GM23338 (cell line): ENCODE measurements at regions not wholly inside any gene's neighbourhood (a gene's known extent, or its start where the extent isn't known, plus 50 kb on each side); places are given as distances from the start of the nearest gene placed in this dataset.

Source experiments
- ATAC-seq: fragments of 200-7000 bp; cut with Tn5 transposase; 3 replicates; pipeline ENCODE4 v1.9.1; 2020
- DNase-seq: peaks from one replicate; pipeline ENCODE4 v3.0.0-alpha.2; 2015; ENCODE audit warnings: low spot score
- H2AFZ ChIP-seq: fragments of 200-600 bp; sonication (generic); 2 replicates; pipeline ENCODE4 v1.8.0; 2016; ENCODE audit warnings: antibody characterized with exemption, mild to moderate bottlenecking, moderate library complexity
- H3F3A ChIP-seq: fragments of 200-600 bp; sonication (generic); replicated peaks from 2 replicates; pipeline ENCODE4 v1.8.0; 2017; ENCODE audit warnings: antibody characterized with exemption, mixed run types, low read depth
- H3K27ac ChIP-seq: fragments of 200-600 bp; sonication (generic); 2 replicates; pipeline ENCODE4 v1.6.1; 2016; ENCODE audit warnings: low read depth
- H3K27me3 ChIP-seq: fragments of 200-600 bp; sonication (generic); 2 replicates; pipeline ENCODE4 v1.8.0; 2016; ENCODE audit warnings: mild to moderate bottlenecking, mixed run types, moderate library complexity; ENCODE audit not compliant: insufficient read depth
- H3K36me3 ChIP-seq: fragments of 200-600 bp; sonication (generic); 2 replicates; pipeline ENCODE4 v1.8.0; 2016; ENCODE audit warnings: mild to moderate bottlenecking; ENCODE audit not compliant: insufficient read depth
- H3K4me1 ChIP-seq: fragments of 200-600 bp; sonication (generic); 2 replicates; pipeline ENCODE4 v1.8.0; 2016; ENCODE audit warnings: mild to moderate bottlenecking, moderate library complexity; ENCODE audit not compliant: insufficient read depth
- H3K4me2 ChIP-seq: fragments of 200-600 bp; sonication (generic); 2 replicates; pipeline ENCODE4 v1.7.1; 2017; ENCODE audit warnings: mixed run types
- H3K4me3 ChIP-seq: fragments of 200-600 bp; sonication (generic); 2 replicates; pipeline ENCODE4 v1.6.1; 2016; ENCODE audit warnings: mixed run types
- H3K79me2 ChIP-seq: fragments of 200-600 bp; sonication (generic); replicated peaks from 2 replicates; pipeline ENCODE4 v1.8.0; 2017; ENCODE audit warnings: mild to moderate bottlenecking; ENCODE audit not compliant: insufficient read depth
- H3K9me2 ChIP-seq: fragments of 200-600 bp; sonication (generic); 2 replicates; pipeline ENCODE4 v1.8.0; 2017; ENCODE audit not compliant: insufficient read depth
- H4K20me1 ChIP-seq: fragments of 200-600 bp; sonication (generic); replicated peaks from 2 replicates; pipeline ENCODE4 v1.8.0; 2017; ENCODE audit warnings: mild to moderate bottlenecking; ENCODE audit not compliant: insufficient read depth
- H3K27ac Mint-ChIP-seq: 2 replicates; pipeline ENCODE4 v1.8.0; 2020; ENCODE audit warnings: inconsistent platforms, mild to moderate bottlenecking, moderate library complexity, mixed read lengths
- H3K27me3 Mint-ChIP-seq: 3 replicates; pipeline ENCODE4 v1.8.0; 2022; ENCODE audit warnings: low read depth, mild to moderate bottlenecking, moderate library complexity, mixed read lengths, inconsistent platforms; ENCODE audit not compliant: insufficient read depth, poor library complexity
- H3K36me3 Mint-ChIP-seq: 3 replicates; pipeline ENCODE4 v1.8.0; 2021; ENCODE audit warnings: low read depth, mild to moderate bottlenecking, inconsistent platforms, moderate library complexity, mixed read lengths
- H3K4me1 Mint-ChIP-seq: 3 replicates; pipeline ENCODE4 v1.8.0; 2020; ENCODE audit warnings: mild to moderate bottlenecking, inconsistent platforms, mixed read lengths
- H3K4me3 Mint-ChIP-seq: 3 replicates; pipeline ENCODE4 v1.8.0; 2021; ENCODE audit warnings: moderate library complexity, mild to moderate bottlenecking, inconsistent platforms, mixed read lengths
- H3K9me3 Mint-ChIP-seq: 3 replicates; pipeline ENCODE4 v1.8.0; 2020; ENCODE audit warnings: moderate library complexity, mild to moderate bottlenecking, inconsistent platforms, mixed read lengths
- CREB1 ChIP-seq: fragments of 250-450 bp; sonication (Bioruptor Pico); IDR thresholded peaks from 2 replicates; pipeline ENCODE4 v1.5.0; 2020; ENCODE audit warnings: low read depth, mild to moderate bottlenecking, moderate library complexity
- CTCF ChIP-seq, 2 experiments: fragments of 200-600 bp in 1 of 2; sonication (generic) in 1 of 2; conservative IDR thresholded peaks; 2 replicates each; pipeline versions ENCODE4 v1.5.1 to v1.6.1; 2016 to 2017; ENCODE audit warnings: antibody characterized with exemption in 2 of 2, low read depth in 2 of 2, mild to moderate bottlenecking in 2 of 2, moderate library complexity in 1 of 2
- ETS1 ChIP-seq: IDR thresholded peaks from 2 replicates; pipeline ENCODE4 v1.6.1; 2016; ENCODE audit warnings: antibody characterized with exemption
- EZH2 ChIP-seq: fragments of 200-600 bp; sonication (generic); IDR thresholded peaks from one replicate; pipeline ENCODE4 v1.8.0; 2017; ENCODE audit warnings: antibody characterized with exemption, mild to moderate bottlenecking, low read depth; ENCODE audit not compliant: unreplicated experiment
- EZH2phosphoT487 ChIP-seq: fragments of 200-600 bp; sonication (generic); IDR thresholded peaks from one replicate; pipeline ENCODE4 v1.8.1; 2018; ENCODE audit warnings: antibody characterized with exemption; ENCODE audit not compliant: unreplicated experiment
- JUNB ChIP-seq: IDR thresholded peaks from one replicate; pipeline ENCODE4 v1.6.1; 2016; ENCODE audit warnings: antibody characterized with exemption; ENCODE audit not compliant: unreplicated experiment
- NANOG ChIP-seq: IDR thresholded peaks from 2 replicates; pipeline ENCODE4 v1.6.1; 2016; ENCODE audit warnings: antibody characterized with exemption, borderline replicate concordance
- POLR2AphosphoS5 ChIP-seq: IDR thresholded peaks from 2 replicates; pipeline ENCODE4 v1.6.1; 2016; ENCODE audit warnings: antibody characterized with exemption, low read depth
- STAT1 ChIP-seq: IDR thresholded peaks from one replicate; pipeline ENCODE4 v1.6.1; 2016; ENCODE audit warnings: antibody characterized with exemption; ENCODE audit not compliant: unreplicated experiment
- ZNF114 ChIP-seq: fragments of 250-450 bp; sonication (Bioruptor Pico); IDR thresholded peaks from 2 replicates; pipeline ENCODE4 v1.5.0; 2020; ENCODE audit warnings: mild to moderate bottlenecking, moderate library complexity
- ZNF331 ChIP-seq: fragments of 250-450 bp; sonication (Bioruptor Pico); IDR thresholded peaks from 2 replicates; pipeline ENCODE4 v1.5.0; 2020; ENCODE audit warnings: low read depth, mild to moderate bottlenecking, moderate library complexity
- TF ChIP-seq, protein P1 (sequence below): fragments of 250-450 bp; sonication (Bioruptor Pico); IDR thresholded peaks from 2 replicates; pipeline ENCODE4 v1.5.0; 2020; ENCODE audit warnings: mild to moderate bottlenecking, moderate library complexity
- TF ChIP-seq, protein P2 (sequence below): IDR thresholded peaks from one replicate; pipeline ENCODE4 v1.6.1; 2018; ENCODE audit warnings: antibody characterized with exemption; ENCODE audit not compliant: unreplicated experiment

- peaks cover 10% of the 10 kb centered on the region; the same call in 1 of the 2 replicates for H3K9me2 ChIP-seq
- H3K36me3 ChIP-seq = no peaks in the 10 kb centered on the region
- H3K27me3 ChIP-seq = no peaks in the 10 kb centered on the region
- no peaks in the 10 kb centered on the region for H3K79me2 ChIP-seq
- H3K4me2 ChIP-seq = no peak overlapping the region
- Mint-ChIP-seq H3K36me3 (no peaks in the 10 kb centered on the region), H3K4me1 (no peaks in the 10 kb centered on the region), H3K9me3 (no peaks in the 10 kb centered on the region), H3K27ac (no peak overlapping the region; the same call in 1 of the 2 replicates), H3K4me3 (no peak overlapping the region), H3K27me3 (no peaks in the 10 kb centered on the region)
- DNase-seq (no peak), ATAC-seq (no peak)
- no peaks in the 10 kb centered on the region for H3F3A ChIP-seq
- no peak overlapping the region for H3K4me3 ChIP-seq
- H4K20me1 ChIP-seq = no peaks in the 10 kb centered on the region
- H3K4me1 ChIP-seq = no peaks in the 10 kb centered on the region
- TF ChIP-seq EZH2phosphoT487 (no peak), JUNB (no peak), EZH2 (no peak), ZNF331 (CRISPR knock-in tag) (no peak), ZNF114 (CRISPR knock-in tag) (no peak), CTCF (conservative IDR thresholded peaks at IDR 0.05; ENCODE audit: low read depth in 2 of 2) (no peak), POLR2AphosphoS5 (no peak), STAT1 (no peak), CREB1 (CRISPR knock-in tag) (no peak), ETS1 (no peak), NANOG (no peak)
- TF ChIP-seq, protein P1, sequence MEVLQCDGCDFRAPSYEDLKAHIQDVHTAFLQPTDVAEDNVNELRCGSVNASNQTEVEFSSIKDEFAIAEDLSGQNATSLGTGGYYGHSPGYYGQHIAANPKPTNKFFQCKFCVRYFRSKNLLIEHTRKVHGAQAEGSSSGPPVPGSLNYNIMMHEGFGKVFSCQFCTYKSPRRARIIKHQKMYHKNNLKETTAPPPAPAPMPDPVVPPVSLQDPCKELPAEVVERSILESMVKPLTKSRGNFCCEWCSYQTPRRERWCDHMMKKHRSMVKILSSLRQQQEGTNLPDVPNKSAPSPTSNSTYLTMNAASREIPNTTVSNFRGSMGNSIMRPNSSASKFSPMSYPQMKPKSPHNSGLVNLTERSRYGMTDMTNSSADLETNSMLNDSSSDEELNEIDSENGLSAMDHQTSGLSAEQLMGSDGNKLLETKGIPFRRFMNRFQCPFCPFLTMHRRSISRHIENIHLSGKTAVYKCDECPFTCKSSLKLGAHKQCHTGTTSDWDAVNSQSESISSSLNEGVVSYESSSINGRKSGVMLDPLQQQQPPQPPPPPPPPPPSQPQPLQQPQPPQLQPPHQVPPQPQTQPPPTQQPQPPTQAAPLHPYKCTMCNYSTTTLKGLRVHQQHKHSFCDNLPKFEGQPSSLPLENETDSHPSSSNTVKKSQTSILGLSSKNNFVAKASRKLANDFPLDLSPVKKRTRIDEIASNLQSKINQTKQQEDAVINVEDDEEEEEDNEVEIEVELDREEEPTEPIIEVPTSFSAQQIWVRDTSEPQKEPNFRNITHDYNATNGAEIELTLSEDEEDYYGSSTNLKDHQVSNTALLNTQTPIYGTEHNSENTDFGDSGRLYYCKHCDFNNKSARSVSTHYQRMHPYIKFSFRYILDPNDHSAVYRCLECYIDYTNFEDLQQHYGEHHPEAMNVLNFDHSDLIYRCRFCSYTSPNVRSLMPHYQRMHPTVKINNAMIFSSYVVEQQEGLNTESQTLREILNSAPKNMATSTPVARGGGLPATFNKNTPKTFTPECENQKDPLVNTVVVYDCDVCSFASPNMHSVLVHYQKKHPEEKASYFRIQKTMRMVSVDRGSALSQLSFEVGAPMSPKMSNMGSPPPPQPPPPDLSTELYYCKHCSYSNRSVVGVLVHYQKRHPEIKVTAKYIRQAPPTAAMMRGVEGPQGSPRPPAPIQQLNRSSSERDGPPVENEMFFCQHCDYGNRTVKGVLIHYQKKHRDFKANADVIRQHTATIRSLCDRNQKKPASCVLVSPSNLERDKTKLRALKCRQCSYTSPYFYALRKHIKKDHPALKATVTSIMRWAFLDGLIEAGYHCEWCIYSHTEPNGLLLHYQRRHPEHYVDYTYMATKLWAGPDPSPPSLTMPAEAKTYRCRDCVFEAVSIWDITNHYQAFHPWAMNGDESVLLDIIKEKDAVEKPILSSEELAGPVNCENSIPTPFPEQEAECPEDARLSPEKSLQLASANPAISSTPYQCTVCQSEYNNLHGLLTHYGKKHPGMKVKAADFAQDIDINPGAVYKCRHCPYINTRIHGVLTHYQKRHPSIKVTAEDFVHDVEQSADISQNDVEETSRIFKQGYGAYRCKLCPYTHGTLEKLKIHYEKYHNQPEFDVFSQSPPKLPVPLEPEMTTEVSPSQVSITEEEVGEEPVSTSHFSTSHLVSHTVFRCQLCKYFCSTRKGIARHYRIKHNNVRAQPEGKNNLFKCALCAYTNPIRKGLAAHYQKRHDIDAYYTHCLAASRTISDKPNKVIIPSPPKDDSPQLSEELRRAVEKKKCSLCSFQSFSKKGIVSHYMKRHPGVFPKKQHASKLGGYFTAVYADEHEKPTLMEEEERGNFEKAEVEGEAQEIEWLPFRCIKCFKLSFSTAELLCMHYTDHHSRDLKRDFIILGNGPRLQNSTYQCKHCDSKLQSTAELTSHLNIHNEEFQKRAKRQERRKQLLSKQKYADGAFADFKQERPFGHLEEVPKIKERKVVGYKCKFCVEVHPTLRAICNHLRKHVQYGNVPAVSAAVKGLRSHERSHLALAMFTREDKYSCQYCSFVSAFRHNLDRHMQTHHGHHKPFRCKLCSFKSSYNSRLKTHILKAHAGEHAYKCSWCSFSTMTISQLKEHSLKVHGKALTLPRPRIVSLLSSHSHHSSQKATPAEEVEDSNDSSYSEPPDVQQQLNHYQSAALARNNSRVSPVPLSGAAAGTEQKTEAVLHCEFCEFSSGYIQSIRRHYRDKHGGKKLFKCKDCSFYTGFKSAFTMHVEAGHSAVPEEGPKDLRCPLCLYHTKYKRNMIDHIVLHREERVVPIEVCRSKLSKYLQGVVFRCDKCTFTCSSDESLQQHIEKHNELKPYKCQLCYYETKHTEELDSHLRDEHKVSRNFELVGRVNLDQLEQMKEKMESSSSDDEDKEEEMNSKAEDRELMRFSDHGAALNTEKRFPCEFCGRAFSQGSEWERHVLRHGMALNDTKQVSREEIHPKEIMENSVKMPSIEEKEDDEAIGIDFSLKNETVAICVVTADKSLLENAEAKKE (CRISPR knock-in tag) = no peak
- TF ChIP-seq, protein P2, sequence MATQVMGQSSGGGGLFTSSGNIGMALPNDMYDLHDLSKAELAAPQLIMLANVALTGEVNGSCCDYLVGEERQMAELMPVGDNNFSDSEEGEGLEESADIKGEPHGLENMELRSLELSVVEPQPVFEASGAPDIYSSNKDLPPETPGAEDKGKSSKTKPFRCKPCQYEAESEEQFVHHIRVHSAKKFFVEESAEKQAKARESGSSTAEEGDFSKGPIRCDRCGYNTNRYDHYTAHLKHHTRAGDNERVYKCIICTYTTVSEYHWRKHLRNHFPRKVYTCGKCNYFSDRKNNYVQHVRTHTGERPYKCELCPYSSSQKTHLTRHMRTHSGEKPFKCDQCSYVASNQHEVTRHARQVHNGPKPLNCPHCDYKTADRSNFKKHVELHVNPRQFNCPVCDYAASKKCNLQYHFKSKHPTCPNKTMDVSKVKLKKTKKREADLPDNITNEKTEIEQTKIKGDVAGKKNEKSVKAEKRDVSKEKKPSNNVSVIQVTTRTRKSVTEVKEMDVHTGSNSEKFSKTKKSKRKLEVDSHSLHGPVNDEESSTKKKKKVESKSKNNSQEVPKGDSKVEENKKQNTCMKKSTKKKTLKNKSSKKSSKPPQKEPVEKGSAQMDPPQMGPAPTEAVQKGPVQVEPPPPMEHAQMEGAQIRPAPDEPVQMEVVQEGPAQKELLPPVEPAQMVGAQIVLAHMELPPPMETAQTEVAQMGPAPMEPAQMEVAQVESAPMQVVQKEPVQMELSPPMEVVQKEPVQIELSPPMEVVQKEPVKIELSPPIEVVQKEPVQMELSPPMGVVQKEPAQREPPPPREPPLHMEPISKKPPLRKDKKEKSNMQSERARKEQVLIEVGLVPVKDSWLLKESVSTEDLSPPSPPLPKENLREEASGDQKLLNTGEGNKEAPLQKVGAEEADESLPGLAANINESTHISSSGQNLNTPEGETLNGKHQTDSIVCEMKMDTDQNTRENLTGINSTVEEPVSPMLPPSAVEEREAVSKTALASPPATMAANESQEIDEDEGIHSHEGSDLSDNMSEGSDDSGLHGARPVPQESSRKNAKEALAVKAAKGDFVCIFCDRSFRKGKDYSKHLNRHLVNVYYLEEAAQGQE = no peak
- H3K27ac ChIP-seq = no peak overlapping the region
- no peak overlapping the region for H2AFZ ChIP-seq
Observed at GRCh38 chr16:77647726-77648125, 74.6 kb upstream of the NUDT7 start.
